Kidney (tissue), 13 donors: ENCODE measurements at regions not wholly inside any gene's neighbourhood (a gene's known extent, or its start where the extent isn't known, plus 50 kb on each side); places are given as distances from the start of the nearest gene placed in this dataset.
"Not testable (repeated sequence)": the region's sequence is repeated elsewhere in the genome, so short reads cannot be mapped to it uniquely, and the experiment has no call there.

Experiments
- DNase-seq, 5 donors: peaks; one replicate each; pipeline ENCODE4 v3.0.0-alpha.2; 2013 to 2020
- FAIRE-seq: peaks from 2 replicates; lab custom pipeline; 2012; peaks lifted over from hg19 to GRCh38; lab: Jason Lieb, UNC
- H3K27ac ChIP-seq, 2 donors: one replicate each; pipeline ENCODE4 v1.7.0; 2013; ENCODE audit warnings: low read depth in 2 of 2, low read length in 2 of 2, inconsistent platforms in 1 of 2
- H3K27me3 ChIP-seq: one replicate; pipeline ENCODE4 v1.7.1; 2013; ENCODE audit warnings: low read length, inconsistent platforms; ENCODE audit not compliant: control insufficient read depth, insufficient read depth
- H3K36me3 ChIP-seq, 3 donors: one replicate each; pipeline versions ENCODE4 v1.7.0 to v1.7.1; 2013; ENCODE audit warnings: low read length in 3 of 3, control low read depth in 1 of 3, inconsistent platforms in 1 of 3; ENCODE audit not compliant: insufficient read depth in 3 of 3, control insufficient read depth in 2 of 3
- H3K4me1 ChIP-seq, 3 donors: one replicate each; pipeline versions ENCODE4 v1.7.0 to v1.7.1; 2013; ENCODE audit warnings: low read length in 3 of 3, inconsistent platforms in 1 of 3, low read depth in 1 of 3; ENCODE audit not compliant: control insufficient read depth in 2 of 3, insufficient read depth in 2 of 3
- H3K4me3 ChIP-seq, 3 donors: one replicate each; pipeline versions ENCODE4 v1.7.0 to v1.8.1; 2013; ENCODE audit warnings: low read length in 3 of 3, control low read depth in 1 of 3, inconsistent platforms in 1 of 3
- H3K9ac ChIP-seq, 3 donors: one replicate each; pipeline versions ENCODE4 v1.7.0 to v1.7.1; 2013; ENCODE audit warnings: low read length in 3 of 3, control low read depth in 1 of 3, inconsistent platforms in 1 of 3
- H3K9me3 ChIP-seq, 3 donors: one replicate each; pipeline versions ENCODE4 v1.7.0 to v1.7.1; 2013; ENCODE audit warnings: low read length in 3 of 3, control low read depth in 1 of 3, inconsistent platforms in 1 of 3; ENCODE audit not compliant: control insufficient read depth in 2 of 3, insufficient read depth in 1 of 3
- intact Hi-C: fragments of 100-400 bp; cut with DNase I; formaldehyde crosslinking; loops from one replicate; pipeline ENCODE4 v1.11.1; 2022
- TF ChIP-seq, protein P1 (sequence below): IDR thresholded peaks from 3 replicates; pipeline ENCODE4 v1.5.1; 2012; ENCODE audit warnings: mild to moderate bottlenecking, moderate library complexity, borderline replicate concordance; ENCODE audit not compliant: insufficient read depth; ENCODE audit errors: extremely low read depth
- donor health status: control.
- donor health status: control.
- donor health status: control.
- donor health status: control.
- donor health status: control.
- donor health status: DM: yes; HTN: yes; CAD: no.
- donor health status: Normal renal cell carcinoma (clear cell type).

DNA sequence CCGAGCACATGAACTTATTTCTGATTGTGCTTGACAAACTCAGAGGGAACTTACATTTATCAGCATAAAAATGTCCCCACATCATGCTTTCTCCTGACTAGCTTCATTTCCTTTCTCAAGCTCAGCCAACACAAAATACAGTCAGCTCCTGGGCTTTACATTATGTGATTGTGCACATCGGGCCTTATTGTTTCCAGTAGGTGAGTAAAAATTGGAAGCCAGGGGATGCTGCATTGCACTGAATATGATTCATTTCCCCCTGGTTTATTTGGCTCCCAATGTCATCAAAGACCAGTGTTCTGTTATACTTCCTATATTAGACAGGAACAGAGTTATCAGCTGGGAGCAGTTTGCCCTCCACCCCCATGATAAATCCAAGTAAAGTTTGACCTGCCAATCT, 521.8 kb downstream of the RMST start:
- H3K27ac ChIP-seq, result no peak overlapping the region
- H3K27me3 ChIP-seq, result no peaks in the 10 kb centered on the region
- H3K4me3 ChIP-seq, result no peak overlapping the region
- TF ChIP-seq, protein P1, sequence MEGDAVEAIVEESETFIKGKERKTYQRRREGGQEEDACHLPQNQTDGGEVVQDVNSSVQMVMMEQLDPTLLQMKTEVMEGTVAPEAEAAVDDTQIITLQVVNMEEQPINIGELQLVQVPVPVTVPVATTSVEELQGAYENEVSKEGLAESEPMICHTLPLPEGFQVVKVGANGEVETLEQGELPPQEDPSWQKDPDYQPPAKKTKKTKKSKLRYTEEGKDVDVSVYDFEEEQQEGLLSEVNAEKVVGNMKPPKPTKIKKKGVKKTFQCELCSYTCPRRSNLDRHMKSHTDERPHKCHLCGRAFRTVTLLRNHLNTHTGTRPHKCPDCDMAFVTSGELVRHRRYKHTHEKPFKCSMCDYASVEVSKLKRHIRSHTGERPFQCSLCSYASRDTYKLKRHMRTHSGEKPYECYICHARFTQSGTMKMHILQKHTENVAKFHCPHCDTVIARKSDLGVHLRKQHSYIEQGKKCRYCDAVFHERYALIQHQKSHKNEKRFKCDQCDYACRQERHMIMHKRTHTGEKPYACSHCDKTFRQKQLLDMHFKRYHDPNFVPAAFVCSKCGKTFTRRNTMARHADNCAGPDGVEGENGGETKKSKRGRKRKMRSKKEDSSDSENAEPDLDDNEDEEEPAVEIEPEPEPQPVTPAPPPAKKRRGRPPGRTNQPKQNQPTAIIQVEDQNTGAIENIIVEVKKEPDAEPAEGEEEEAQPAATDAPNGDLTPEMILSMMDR, result no peak
- intact Hi-C loops, result no loop called here
- H3K9me3 ChIP-seq, result no peaks in the 10 kb centered on the region
- FAIRE-seq (no peak), DNase-seq (no peak)
- no peak overlapping the region for H3K9ac ChIP-seq
- H3K36me3 ChIP-seq, result no peaks in the 10 kb centered on the region
- no peaks in the 10 kb centered on the region for H3K4me1 ChIP-seq

DNA sequence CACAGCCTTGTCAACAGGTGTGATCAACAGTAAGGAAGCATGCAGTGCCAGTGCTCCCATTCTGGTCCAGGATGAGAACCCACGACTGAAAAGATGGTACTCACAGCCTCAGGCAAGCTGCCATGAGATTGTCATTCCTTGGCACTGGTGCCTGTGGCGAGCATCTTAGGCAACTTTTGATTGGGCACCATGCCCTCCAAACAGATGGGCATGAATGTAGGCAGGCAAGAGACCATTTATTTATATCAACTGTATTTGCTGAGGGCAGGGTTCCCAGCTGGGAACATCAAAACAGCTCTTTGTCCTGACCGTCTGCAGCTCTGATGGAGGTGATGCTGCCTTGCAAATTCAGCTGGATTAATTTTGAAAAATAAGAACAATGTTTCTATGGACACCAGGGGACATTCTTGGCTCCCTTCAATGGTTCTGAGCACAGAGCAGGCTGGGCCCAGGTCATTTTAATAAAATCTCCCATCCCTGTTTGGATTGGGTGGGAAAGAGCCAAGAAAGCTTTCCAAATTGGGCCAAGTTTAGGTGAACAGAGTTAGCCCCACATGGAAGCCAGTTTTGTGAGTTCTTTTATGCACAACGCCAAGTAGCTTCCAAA, 522.5 kb downstream of the RMST start:
- Histone ChIP-seq H3K4me1 (no peaks in the 10 kb centered on the region), H3K4me3 (no peak overlapping the region), H3K27ac (no peak overlapping the region), H3K27me3 (no peaks in the 10 kb centered on the region), H3K36me3 (no peaks in the 10 kb centered on the region), H3K9ac (no peak overlapping the region), H3K9me3 (no peaks in the 10 kb centered on the region)
- TF ChIP-seq, protein P1, result no peak
- FAIRE-seq (no peak), DNase-seq (no peak)
- intact Hi-C loops, result no loop called here

DNA sequence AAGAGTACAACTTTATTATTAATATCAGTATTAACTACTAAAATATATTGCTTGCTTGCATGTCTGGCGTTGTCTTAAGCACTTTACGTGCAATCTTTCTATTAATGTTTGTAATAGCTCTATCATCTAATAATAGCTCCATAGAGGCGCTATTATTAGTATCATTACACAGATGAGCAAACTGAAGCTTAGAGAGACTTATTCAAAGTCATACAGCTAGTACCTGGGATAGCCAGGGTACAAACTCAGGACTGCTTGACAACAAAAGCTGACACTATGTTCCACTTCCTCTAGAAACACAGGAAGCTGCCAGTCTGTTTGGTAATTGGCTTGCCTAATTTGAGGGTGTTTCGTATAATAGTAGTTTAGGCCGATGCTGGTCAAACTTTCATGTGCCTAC, 523.2 kb downstream of the RMST start:
- no peaks in the 10 kb centered on the region for H3K9me3 ChIP-seq
- H3K27me3 ChIP-seq, result no peaks in the 10 kb centered on the region
- H3K27ac ChIP-seq, result no peak overlapping the region
- intact Hi-C loops, result no loop called here
- TF ChIP-seq, protein P1, result no peak
- FAIRE-seq (no peak), DNase-seq (no peak)
- H3K4me3 ChIP-seq, result no peak overlapping the region
- H3K4me1 ChIP-seq, result no peaks in the 10 kb centered on the region
- no peaks in the 10 kb centered on the region for H3K36me3 ChIP-seq
- no peak overlapping the region for H3K9ac ChIP-seq

DNA sequence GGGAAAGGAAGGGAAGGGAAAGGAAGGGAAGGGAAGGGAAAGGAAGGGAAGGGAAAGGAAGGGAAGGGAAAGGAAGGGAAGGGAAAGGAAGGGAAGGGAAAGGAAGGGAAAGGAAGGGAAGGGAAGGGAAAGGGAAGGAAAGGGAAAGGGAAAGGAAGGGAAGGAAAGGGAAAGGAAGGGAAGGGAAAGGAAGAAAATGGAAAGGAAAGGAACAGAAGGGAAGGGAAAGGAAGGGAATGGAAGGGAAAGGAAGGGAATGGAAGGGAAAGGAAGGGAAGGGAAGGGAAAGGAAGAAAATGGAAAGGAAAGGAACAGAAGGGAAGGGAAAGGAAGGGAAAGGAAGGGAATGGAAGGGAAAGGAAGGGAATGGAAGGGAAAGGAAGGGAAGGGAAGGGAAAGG, 526.0 kb downstream of the RMST start:
- not testable (repeated sequence) for DNase-seq, FAIRE-seq

More for the DNA sequence above, 526.0 kb downstream of the RMST start:
- H3K27ac ChIP-seq, H3K9ac ChIP-seq, intact Hi-C loops, H3K4me3 ChIP-seq, H3K9me3 ChIP-seq, H3K4me1 ChIP-seq, H3K36me3 ChIP-seq, H3K27me3 ChIP-seq: not testable (repeated sequence)
